HCT116 (cell line): ENCODE measurements at regions not wholly inside any gene's neighbourhood (a gene's known extent, or its start where the extent isn't known, plus 50 kb on each side); places are given as distances from the start of the nearest gene placed in this dataset.

ENCODE experiments used
- ATAC-seq: fragments of 200-7000 bp; cut with Tn5 transposase; 2 replicates; pipeline ENCODE4 v1.9.1; 2020; ENCODE audit warnings: mild to moderate bottlenecking, moderate library complexity
- BruUV-seq: library from RNA; stranded (reverse); fragments of 400-500 nt; replicated peaks from 2 replicates; lab custom pipeline; 2021; lab: Mats Ljungman, UMichigan
- CTCF ChIA-PET: fragments of 300-600 bp; sonication (Branson Sonifier 250); formaldehyde crosslinking; loops from one replicate; lab custom pipeline; 2021; ENCODE audit warnings: antibody characterized with exemption; lab: Charles Lee
- POLR2A ChIA-PET: fragments of 300-600, 350-600 bp; sonication (Branson Sonifier 250); formaldehyde crosslinking; loops from one replicate; lab custom pipeline; 2021; ENCODE audit warnings: antibody characterized with exemption; lab: Charles Lee
- RAD21 ChIA-PET, 2 experiments: fragments of 300-600 bp; sonication (Branson Sonifier 250); formaldehyde crosslinking; loops; one replicate each; lab custom pipeline; 2023; ENCODE audit warnings: low total read pairs in 2 of 2; ENCODE audit not compliant: uncharacterized antibody in 2 of 2, unreplicated experiment in 2 of 2, low non-redundant PET in 1 of 2; lab: Charles Lee
- DNase-seq: peaks from one replicate; pipeline ENCODE4 v3.0.0-alpha.2; 2010; ENCODE audit warnings: low read depth, low spot score
- H2AFZ ChIP-seq: fragments of 200-600 bp; shearing (Covaris generic), sonication (generic); 2 replicates; pipeline ENCODE4 v1.6.1; 2017; ENCODE audit warnings: low read depth, mixed run types, mixed read lengths, antibody characterized with exemption, low read length; ENCODE audit not compliant: poor library complexity, severe bottlenecking
- H3K27ac ChIP-seq: 2 replicates; pipeline ENCODE4 v1.5.1; 2012; ENCODE audit warnings: low read depth, low read length
- H3K27me3 ChIP-seq: fragments of 200-600 bp; sonication (generic); 2 replicates; pipeline ENCODE4 v1.6.1; 2016; ENCODE audit warnings: mixed run types, low read length, mixed read lengths; ENCODE audit not compliant: insufficient read depth
- H3K36me3 ChIP-seq, 2 experiments: fragments of 200-500 bp in 1 of 2; fragments of 200-600 bp in 1 of 2; sonication (Bioruptor generic) in 1 of 2; sonication (generic) in 1 of 2; 2 replicates each; pipeline versions ENCODE4 v1.5.1 to v1.6.1; 2014 to 2016; ENCODE audit warnings: low read length in 2 of 2, inconsistent platforms in 1 of 2, mixed read lengths in 1 of 2, mixed run types in 1 of 2; ENCODE audit not compliant: insufficient read depth in 2 of 2, control insufficient read depth in 1 of 2
- H3K4me1 ChIP-seq, 2 experiments: fragments of 200-600 bp in 1 of 2; sonication (generic) in 1 of 2; 2 replicates each; pipeline versions ENCODE4 v1.5.1 to v1.6.1; 2012 to 2017; ENCODE audit warnings: low read length in 2 of 2, inconsistent platforms in 1 of 2, mild to moderate bottlenecking in 1 of 2, mixed read lengths in 1 of 2, mixed run types in 1 of 2, moderate library complexity in 1 of 2; ENCODE audit not compliant: insufficient read depth in 2 of 2, control insufficient read depth in 1 of 2
- H3K4me2 ChIP-seq: fragments of 200-600 bp; sonication (generic); 2 replicates; pipeline ENCODE4 v1.6.1; 2017; ENCODE audit warnings: mixed run types, low read length, mixed read lengths
- H3K4me3 ChIP-seq, 2 experiments: fragments of 200-600 bp in 1 of 2; sonication (generic) in 1 of 2; replicated peaks in 1 of 2; 2 replicates each; pipeline ENCODE4 v1.5.1; 2011 to 2016; ENCODE audit warnings: low read length in 2 of 2, control low read depth in 1 of 2, low read depth in 1 of 2, mild to moderate bottlenecking in 1 of 2, mixed read lengths in 1 of 2, mixed run types in 1 of 2
- H3K79me2 ChIP-seq: fragments of 200-600 bp; sonication (generic); 2 replicates; pipeline ENCODE4 v1.6.1; 2017; ENCODE audit warnings: mild to moderate bottlenecking, mixed run types, low read length, moderate library complexity, mixed read lengths; ENCODE audit not compliant: insufficient read depth
- H3K9ac ChIP-seq: fragments of 200-600 bp; sonication (generic); 2 replicates; pipeline ENCODE4 v1.6.1; 2016; ENCODE audit warnings: low read length, mixed read lengths
- H3K9me2 ChIP-seq: fragments of 200-600 bp; sonication (generic), shearing (Covaris generic); 2 replicates; pipeline ENCODE4 v1.6.1; 2017; ENCODE audit warnings: mixed run types, mild to moderate bottlenecking, moderate library complexity; ENCODE audit not compliant: insufficient read depth
- H3K9me3 ChIP-seq, 2 experiments: fragments of 200-500 bp in 1 of 2; fragments of 200-600 bp in 1 of 2; sonication (Bioruptor generic) in 1 of 2; sonication (generic) in 1 of 2; 2 replicates each; pipeline ENCODE4 v1.6.1; 2014 to 2017; ENCODE audit warnings: low read length in 2 of 2, mixed read lengths in 2 of 2, inconsistent platforms in 1 of 2, low read depth in 1 of 2, mild to moderate bottlenecking in 1 of 2, mixed run types in 1 of 2, moderate library complexity in 1 of 2; ENCODE audit not compliant: control insufficient read depth in 1 of 2, insufficient read depth in 1 of 2
- H4K20me1 ChIP-seq: fragments of 200-600 bp; sonication (generic), shearing (Covaris generic); 2 replicates; pipeline ENCODE4 v1.6.1; 2017; ENCODE audit warnings: mixed run types, mild to moderate bottlenecking, moderate library complexity; ENCODE audit not compliant: insufficient read depth
- CBX3 ChIP-seq: IDR thresholded peaks from 2 replicates; pipeline ENCODE4 v1.6.1; 2012; ENCODE audit warnings: low read depth
- CEBPB ChIP-seq: IDR thresholded peaks from 2 replicates; pipeline ENCODE4 v1.6.1; 2012; ENCODE audit warnings: low read depth
- EZH2 ChIP-seq: fragments of 200-600 bp; sonication (generic); IDR thresholded peaks from 2 replicates; pipeline ENCODE4 v1.6.1; 2017; ENCODE audit warnings: antibody characterized with exemption, mixed run types
- FOSL1 ChIP-seq: IDR thresholded peaks from 2 replicates; pipeline ENCODE4 v1.6.1; 2012; ENCODE audit warnings: low read depth
- MAX ChIP-seq: IDR thresholded peaks from 2 replicates; pipeline ENCODE4 v1.6.1; 2012
- POLR2AphosphoS5 ChIP-seq: IDR thresholded peaks from 2 replicates; pipeline ENCODE4 v1.6.1; 2011; ENCODE audit warnings: mild to moderate bottlenecking, low read depth, low read length, moderate library complexity
- RAD21 ChIP-seq: IDR thresholded peaks from 2 replicates; pipeline ENCODE4 v1.6.1; 2012; ENCODE audit warnings: low read depth, mild to moderate bottlenecking
- SIN3A ChIP-seq: IDR thresholded peaks from 2 replicates; pipeline ENCODE4 v1.6.1; 2012; ENCODE audit warnings: low read depth
- SP1 ChIP-seq: IDR thresholded peaks from 2 replicates; pipeline ENCODE4 v1.6.1; 2012; ENCODE audit warnings: low read depth
- TCF7L2 ChIP-seq: IDR thresholded peaks from 2 replicates; pipeline ENCODE4 v1.7.0; 2011; ENCODE audit warnings: borderline replicate concordance, inconsistent platforms; ENCODE audit not compliant: insufficient read depth, insufficient read length; ENCODE audit errors: extremely low read depth
- YY1 ChIP-seq: IDR thresholded peaks from 2 replicates; pipeline ENCODE4 v1.6.1; 2011; ENCODE audit warnings: low read length, low read depth, moderate library complexity, mild to moderate bottlenecking; ENCODE audit not compliant: insufficient replicate concordance; ENCODE audit errors: extremely low read depth
- ZBTB33 ChIP-seq: IDR thresholded peaks from 2 replicates; pipeline ENCODE4 v1.6.1; 2011; ENCODE audit warnings: mild to moderate bottlenecking, low read length, moderate library complexity; ENCODE audit not compliant: insufficient replicate concordance; ENCODE audit errors: extremely low read depth
- ZFX ChIP-seq: fragments of 450-650 bp; IDR thresholded peaks from 2 replicates; pipeline ENCODE4 v1.6.1; 2017
- intact Hi-C: fragments of 100-400 bp; cut with micrococcal nuclease; formaldehyde crosslinking; loops from 2 replicates; pipeline ENCODE4 v1.10.0; 2022
- TF ChIP-seq, protein P1 (sequence below): IDR thresholded peaks from 2 replicates; pipeline ENCODE4 v1.6.1; 2012
- TF ChIP-seq, protein P2 (sequence below), 3 experiments: fragments of 200-600 bp in 1 of 3; sonication (generic) in 1 of 3; IDR thresholded peaks in 2 of 3; conservative IDR thresholded peaks in 1 of 3; 2 replicates each; pipeline ENCODE4 v1.5.1; 2012 to 2017; ENCODE audit warnings: low read depth in 2 of 3, low read length in 2 of 3, antibody characterized with exemption in 1 of 3, borderline replicate concordance in 1 of 3, control low read depth in 1 of 3, mild to moderate bottlenecking in 1 of 3, mixed read lengths in 1 of 3, mixed run types in 1 of 3, moderate library complexity in 1 of 3; ENCODE audit not compliant: insufficient read depth in 1 of 3

- no peak overlapping the region for H2AFZ ChIP-seq
- no peaks in the 10 kb centered on the region for H3K9me3 ChIP-seq
- no peak for DNase-seq
- no peaks in the 10 kb centered on the region for H3K27me3 ChIP-seq
- H3K9me2 ChIP-seq = no peaks in the 10 kb centered on the region
- ChIA-PET POLR2A (no interaction called here), RAD21 (no interaction called here), CTCF (no interaction called here)
- no TSS peak for BruUV-seq
- TF ChIP-seq MAX (no peak), YY1 (no peak), ZBTB33 (no peak), POLR2AphosphoS5 (no peak), CBX3 (no peak), RAD21 (no peak), SP1 (no peak), FOSL1 (no peak), SIN3A (no peak), ZFX (no peak), TCF7L2 (no peak), CEBPB (no peak), EZH2 (no peak)
- TF ChIP-seq, protein P1, sequence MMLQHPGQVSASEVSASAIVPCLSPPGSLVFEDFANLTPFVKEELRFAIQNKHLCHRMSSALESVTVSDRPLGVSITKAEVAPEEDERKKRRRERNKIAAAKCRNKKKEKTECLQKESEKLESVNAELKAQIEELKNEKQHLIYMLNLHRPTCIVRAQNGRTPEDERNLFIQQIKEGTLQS = no peak
- TF ChIP-seq, protein P2, sequence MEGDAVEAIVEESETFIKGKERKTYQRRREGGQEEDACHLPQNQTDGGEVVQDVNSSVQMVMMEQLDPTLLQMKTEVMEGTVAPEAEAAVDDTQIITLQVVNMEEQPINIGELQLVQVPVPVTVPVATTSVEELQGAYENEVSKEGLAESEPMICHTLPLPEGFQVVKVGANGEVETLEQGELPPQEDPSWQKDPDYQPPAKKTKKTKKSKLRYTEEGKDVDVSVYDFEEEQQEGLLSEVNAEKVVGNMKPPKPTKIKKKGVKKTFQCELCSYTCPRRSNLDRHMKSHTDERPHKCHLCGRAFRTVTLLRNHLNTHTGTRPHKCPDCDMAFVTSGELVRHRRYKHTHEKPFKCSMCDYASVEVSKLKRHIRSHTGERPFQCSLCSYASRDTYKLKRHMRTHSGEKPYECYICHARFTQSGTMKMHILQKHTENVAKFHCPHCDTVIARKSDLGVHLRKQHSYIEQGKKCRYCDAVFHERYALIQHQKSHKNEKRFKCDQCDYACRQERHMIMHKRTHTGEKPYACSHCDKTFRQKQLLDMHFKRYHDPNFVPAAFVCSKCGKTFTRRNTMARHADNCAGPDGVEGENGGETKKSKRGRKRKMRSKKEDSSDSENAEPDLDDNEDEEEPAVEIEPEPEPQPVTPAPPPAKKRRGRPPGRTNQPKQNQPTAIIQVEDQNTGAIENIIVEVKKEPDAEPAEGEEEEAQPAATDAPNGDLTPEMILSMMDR (IDR thresholded peaks at IDR 0.05 in 2 of 3, conservative IDR thresholded peaks at IDR 0.05 in 1 of 3; ENCODE audit: borderline replicate concordance in 1 of 3, insufficient read depth in 1 of 3, low read depth in 2 of 3, low read length in 2 of 3) = no peak
- no peak for ATAC-seq
- no peaks in the 10 kb centered on the region for H3K36me3 ChIP-seq
- intact Hi-C loops = no loop called here
- H3K9ac ChIP-seq = no peak overlapping the region
- no peaks in the 10 kb centered on the region for H3K79me2 ChIP-seq
- no peaks in the 10 kb centered on the region for H3K4me1 ChIP-seq
- H3K4me3 ChIP-seq = no peak overlapping the region
- no peak overlapping the region for H3K27ac ChIP-seq
- H4K20me1 ChIP-seq = no peaks in the 10 kb centered on the region
- no peak overlapping the region for H3K4me2 ChIP-seq
These were observed 274.3 kb upstream of the BCHE start for GRCh38 chr3:166111562-166111961.
